ENCODE measurements at regions not wholly inside any gene's neighbourhood (a gene's known extent, or its start where the extent isn't known, plus 50 kb on each side); places are given as distances from the start of the nearest gene placed in this dataset.

DNA sequence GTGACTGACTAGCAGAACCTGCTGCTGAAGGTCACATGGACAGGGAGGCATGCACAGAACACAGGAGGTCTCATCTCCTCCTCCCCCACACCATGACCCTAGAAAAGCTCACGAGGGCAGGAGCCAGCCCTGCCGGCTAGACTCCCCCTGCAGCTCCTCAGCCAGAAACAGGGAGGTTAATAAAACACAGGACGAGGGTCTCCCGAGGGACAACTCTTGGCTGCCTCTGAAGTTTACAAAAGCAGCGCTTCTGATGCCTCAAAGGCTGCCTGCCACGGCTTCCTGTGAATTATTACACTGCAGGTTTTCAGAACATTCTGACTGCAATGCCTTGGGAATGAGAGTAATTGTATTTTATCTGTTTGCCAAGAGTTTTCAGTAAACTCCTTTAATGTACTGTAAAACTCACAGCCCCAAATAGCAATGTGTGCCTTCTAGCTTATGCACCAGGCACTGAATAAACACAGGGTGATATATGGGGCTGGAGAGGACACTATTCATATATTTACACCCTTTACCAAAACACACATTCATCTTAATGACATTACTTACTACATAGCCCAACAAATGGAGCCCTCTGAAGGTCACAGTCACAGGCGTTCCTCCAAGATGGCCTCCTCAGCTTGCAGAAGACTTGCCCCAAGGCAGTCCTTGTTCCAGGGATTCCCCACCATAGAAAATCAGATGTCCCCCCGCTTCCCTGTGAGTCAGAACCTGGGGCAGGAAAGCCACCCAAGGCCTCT, 83.7 kb downstream of the C5orf15 start:
- DNase-seq (ENCODE audit: missing footprints) (no peak), ATAC-seq (no peak)
- intact Hi-C loops (cut with DNase I): no loop called here

DNA sequence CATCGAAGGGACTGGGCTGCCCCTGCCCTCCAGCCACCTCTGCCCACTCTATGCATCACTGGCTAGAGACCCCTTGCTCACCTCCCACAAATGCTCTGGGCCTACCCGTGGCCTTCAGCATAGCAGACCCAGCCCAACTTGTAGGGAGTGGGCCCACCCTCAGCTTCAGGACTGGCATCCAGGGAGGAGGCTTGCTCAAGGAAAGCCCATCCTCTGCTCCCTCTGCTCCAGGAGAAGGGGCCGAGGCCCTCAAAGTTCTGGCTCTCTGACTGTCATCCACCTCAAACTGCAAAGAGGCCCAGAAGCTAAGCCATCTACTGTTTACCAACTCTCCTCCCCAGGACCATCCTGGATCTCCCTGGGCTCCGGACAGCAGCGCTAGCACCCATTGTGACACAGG, 84.5 kb downstream of the C5orf15 start:
- no peak for DNase-seq (ENCODE audit: missing footprints)
- intact Hi-C loops (cut with DNase I): no loop called here
- ATAC-seq: no peak

DNA sequence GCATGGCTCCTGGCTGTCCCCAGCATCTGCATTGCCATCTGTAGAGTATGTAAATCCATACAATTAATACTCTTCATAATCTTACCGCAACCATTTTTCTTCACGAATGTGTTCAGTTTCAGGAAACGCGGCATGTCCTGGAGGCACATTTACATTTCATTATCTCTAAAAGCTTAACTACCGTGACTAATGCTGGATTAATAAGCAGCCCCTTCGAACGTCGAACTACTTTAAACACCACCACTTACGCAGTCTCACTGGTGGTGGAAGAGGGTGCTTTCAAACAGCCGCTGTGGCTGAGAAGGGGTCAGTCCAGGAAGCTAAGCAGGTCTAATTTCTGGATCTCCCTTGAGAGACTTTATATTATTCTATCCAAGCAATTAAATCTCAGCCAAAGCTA, 85.6 kb downstream of the C5orf15 start:
- ATAC-seq: no peak

DNA sequence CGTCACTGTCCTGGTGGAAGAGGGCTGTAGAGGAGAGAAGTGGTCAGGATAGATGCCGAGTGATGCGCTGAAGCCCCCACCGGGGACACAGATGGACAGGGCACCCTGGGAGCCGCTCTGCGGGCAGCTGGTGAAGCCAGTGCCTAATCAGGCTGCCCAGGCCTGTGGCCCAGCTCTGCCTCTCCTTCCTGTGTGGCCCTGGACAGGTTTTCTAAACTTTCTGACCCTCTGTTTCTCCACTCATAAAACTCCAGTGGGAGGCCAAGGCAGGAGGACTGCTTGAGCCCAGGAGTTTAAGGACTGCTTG, 86.1 kb downstream of the C5orf15 start:
- no peak for DNase-seq (ENCODE audit: missing footprints)
- ATAC-seq: no peak
- intact Hi-C loops (cut with DNase I): no loop called here

More for the DNA sequence above, 85.6 kb downstream of the C5orf15 start:
- DNase-seq (ENCODE audit: missing footprints): no peak
- intact Hi-C loops (cut with DNase I): no loop called here

DNA sequence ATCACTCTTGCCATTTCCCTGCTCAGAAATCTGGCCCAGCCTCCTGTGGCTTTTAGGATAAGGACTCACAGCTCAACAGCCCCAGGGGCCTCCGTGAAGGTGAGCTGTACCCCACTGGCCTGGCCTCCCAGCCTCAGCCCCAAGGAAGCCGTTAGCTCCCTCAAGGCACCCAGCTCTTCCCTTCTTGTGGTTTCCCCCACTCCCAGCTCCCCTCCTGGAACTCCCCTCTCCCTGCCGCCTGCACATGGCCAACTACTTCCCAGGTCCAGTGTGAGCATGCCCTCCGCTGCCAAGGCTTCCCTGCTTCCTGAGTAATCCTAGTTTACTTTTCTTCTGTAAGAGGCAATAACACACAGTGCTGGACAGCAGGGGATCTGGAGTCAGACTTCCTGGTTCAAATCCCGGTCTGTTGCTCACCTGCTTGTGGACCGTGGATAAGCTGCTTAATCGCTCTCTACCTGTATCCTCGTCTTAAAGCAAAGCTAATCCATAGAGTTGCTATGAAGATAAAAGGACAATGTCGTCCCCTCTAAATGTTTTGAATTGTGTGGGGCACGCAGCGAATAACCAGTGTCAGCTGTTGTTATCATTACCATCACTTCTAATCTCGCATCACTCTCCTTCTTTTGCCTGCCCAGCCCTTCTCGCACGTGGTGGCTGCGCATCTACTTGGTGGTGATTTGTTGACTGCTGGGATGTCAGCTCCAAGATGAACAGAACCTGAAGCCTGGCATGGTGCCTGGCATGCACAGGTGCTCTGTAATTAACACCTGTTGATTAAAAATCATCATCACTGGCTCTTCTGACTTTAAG, 86.6 kb downstream of the C5orf15 start:
- intact Hi-C loops (cut with DNase I): no loop called here
- DNase-seq (ENCODE audit: missing footprints) (no peak), ATAC-seq (no peak)

DNA sequence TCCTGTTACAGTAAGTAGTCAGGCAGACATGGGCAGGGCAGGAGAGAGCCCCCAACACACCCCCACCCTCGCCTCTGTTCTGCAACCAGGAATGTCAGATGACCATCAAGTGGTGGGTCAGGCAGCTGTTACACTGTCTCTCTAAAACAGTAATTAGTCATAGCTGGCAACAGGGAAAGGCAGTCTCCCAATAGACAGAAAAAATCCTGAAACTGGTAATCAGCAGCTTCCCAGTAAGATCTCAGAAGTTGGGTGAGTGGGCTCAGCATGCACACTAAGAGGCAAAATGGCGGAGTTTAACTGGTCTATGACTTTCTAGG, 90.2 kb downstream of the C5orf15 start:
- ATAC-seq: no peak
- intact Hi-C loops (cut with DNase I): loop anchor here (10.0 kb wide), 2 partner anchors 323 to 763 kb away; no protein-coding TSS in a partner anchor
- no peak for DNase-seq (ENCODE audit: missing footprints)

DNA sequence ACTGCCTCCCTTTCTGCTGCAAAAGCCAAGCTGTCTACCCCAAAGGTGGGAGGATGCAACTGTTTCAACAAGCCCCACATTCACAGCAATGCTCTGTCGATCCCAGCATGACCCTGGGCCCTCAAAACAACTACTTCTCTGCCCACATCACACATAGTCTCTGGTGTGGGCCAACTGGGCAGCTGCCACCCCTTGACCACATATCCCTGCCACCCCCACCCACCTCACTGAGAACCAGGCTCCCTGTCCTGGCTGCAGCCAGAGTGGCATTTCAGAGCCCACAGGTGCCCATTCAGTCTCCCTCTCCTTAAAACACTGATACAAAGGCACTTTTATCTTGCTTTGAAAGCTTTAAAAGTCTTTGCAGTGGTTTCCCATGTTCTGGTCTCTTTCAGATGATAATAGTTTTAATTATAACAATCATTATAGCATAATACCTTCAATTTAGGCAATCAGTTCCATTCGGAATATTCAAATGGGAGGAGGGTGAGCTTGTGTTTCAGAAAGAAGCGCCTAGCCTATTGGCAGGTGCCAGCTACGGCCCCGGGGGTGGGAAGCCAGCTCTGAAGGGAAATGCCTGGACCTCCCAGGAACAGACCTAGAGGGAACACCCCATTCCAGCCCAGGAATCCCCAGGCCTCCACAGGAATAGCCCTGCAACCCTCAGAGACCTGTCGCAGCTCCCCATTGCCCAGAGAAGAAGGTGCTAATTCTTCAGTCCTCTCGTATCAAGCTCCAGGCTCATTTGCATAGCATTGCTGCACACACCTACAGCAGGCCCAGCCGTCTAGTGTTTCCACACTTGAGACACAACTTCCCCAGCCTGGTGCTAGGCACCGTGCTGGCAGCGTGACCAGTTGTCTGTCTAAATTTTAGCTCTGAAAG, 90.8 kb downstream of the C5orf15 start:
- ATAC-seq (no peak), DNase-seq (ENCODE audit: missing footprints) (no peak)
- intact Hi-C loops (cut with DNase I): loop anchor here (10.0 kb wide), 2 partner anchors 323 to 763 kb away; no protein-coding TSS in a partner anchor

DNA sequence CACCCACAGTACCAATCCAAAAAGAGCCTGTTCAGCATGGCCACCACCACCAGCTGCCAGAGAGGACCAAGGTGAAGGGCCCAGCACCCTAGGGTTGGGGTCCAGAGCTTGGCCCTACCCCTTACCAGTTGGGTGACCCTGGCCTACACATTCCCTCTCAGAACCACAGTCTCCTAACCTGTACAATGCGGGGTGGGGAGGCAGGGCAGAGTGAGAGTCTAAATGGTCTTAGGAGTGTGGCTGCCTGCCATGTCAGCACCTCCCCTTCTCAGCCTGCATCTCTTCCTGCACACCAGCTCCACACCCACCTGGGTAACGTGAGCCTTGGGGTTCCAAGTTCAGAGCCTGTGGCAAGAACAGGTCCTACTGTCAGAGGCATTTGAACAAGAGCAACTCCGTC, 92.2 kb downstream of the C5orf15 start:
- no peak for ATAC-seq
- DNase-seq (ENCODE audit: missing footprints): no peak
- intact Hi-C loops (cut with DNase I): loop anchor here (10.0 kb wide), 2 partner anchors 321 to 761 kb away; no protein-coding TSS in a partner anchor

DNA sequence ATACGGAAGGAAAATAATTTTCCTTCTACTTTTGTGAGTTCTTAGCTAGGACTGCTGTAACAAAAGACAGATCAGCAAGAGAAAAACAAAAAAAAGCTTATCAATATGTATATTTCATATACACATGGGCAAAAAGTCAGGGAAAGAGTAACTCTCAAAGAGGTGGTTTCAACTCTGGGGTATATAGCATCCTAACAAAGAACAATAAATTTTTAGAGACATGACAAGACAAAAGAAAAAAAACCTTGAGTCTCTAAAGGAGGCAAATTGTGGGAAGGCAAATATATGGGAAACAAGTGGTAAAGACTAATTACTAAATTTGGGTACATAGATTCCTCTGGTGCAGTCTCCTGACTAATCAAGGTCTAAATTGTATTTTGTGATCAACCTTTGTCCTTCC, 93.2 kb downstream of the C5orf15 start:
- intact Hi-C loops (cut with DNase I): loop anchor here (10.0 kb wide), 2 partner anchors 320 to 760 kb away; no protein-coding TSS in a partner anchor
- ATAC-seq (no peak), DNase-seq (ENCODE audit: missing footprints) (no peak)

DNA sequence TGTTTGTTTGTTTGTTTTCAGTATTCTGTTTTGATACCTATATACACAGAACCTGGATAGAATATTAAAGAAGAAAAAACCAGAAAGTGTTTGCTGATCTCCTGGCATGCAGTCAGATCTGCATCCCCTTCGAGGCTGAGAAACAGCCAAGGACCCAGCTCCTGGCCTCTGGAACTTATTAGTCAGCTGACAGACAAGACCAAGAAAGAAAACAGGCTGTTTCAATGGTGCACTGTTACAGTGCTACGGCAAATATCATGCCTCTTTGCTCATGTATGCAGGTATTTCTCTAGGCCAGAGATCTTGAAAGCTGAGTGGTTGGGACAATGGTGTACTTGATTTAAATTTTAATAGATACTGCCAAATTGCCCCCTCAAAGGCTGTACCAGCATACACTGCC, 95.0 kb downstream of the C5orf15 start:
- ATAC-seq (no peak), DNase-seq (ENCODE audit: missing footprints) (no peak)
- intact Hi-C loops (cut with DNase I): loop anchor here (10.0 kb wide), 2 partner anchors 319 to 759 kb away; no protein-coding TSS in a partner anchor

DNA sequence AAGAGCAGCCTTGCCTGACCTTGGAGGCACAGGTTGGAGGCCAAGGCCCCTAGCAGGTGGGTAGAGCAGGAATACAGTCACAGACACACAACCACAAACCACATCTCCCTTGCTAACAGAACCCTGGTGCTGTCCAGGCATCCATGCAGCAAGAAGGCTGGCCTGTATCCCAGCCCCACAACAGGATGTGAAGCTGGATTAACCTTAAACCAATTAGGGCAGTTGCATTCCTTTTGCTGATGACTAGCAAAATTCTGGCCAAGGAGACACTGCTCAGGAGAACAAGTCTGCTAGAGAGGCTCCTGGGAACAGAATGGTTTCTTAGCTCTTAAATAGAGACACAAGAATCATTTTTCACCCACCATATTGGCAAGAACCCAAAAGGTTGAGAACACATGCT, 97.8 kb downstream of the C5orf15 start:
- intact Hi-C loops (cut with DNase I): loop anchor here (10.0 kb wide), 2 partner anchors 316 to 756 kb away; no protein-coding TSS in a partner anchor
- ATAC-seq: no peak
- DNase-seq (ENCODE audit: missing footprints): no peak

DNA sequence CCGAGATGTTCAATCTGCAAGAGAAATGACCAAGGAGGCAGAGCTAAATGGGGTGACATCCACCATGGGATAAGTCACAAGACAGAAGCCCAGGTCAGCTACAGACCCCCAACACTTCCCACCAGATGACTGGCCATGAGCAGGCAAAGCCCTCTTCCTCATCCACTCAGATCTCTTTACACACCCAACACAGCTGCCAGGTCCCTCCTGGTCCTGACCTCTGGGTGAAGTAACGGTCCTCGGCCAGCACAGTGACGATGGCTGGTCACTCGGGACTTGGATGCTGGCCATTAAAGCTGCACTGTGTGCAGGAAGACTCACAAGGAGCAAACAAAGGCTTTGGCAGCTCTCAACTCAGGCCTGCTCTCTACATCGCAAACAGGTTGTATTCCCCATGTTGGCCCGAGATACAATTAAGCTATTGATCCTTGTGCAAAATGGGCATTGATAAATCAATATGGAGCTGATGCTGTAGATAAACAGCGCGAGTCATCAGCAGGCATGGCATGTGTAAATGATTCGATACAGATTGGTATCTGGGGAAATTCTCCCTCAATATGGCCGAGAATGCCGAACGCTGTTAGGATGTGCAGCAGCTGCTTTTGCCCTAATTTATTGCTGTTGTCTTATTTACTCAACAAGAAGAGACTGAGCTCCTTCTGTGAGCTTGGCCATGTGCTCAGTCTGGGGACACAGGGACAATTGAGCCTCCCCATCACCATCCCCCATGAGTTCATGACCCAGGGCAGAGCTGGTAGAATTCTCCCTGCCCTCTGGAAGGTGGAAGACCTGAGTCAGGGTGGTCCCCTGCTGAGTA, 98.7 kb downstream of the C5orf15 start:
- ATAC-seq (peak; percentile 67), DNase-seq (ENCODE audit: missing footprints) (no peak)
- intact Hi-C loops (cut with DNase I): loop anchor here (1.0 to 10.0 kb wide), 5 partner anchors 96 to 755 kb away; no protein-coding TSS in a partner anchor

DNA sequence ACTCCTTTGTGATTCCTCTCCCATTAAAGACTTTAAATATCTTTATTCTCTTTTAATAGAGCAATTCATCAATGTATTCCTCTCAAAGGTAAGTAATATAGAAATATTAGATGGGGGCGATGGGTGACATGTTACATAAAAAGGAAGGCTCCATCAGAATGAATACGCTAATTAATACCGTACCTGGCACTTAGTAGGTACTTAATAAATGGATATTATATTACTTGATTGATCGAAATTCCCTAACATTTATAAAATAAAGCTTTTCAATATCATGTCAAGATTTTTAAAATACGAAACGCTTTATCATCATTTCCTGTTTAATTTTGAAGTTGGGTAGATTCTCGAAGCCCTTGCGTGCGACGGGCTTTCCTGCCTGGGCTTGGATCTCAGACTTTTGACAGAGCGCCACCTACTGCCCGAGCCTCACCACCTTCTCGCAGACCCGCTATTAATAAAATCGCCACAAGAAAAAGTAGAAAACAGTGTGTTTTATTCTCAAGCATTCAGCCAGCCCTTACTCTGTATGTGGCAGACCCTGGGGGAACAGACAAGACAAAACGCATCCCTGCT, 99.4 kb downstream of the C5orf15 start:
- peak; percentile 81 for DNase-seq (ENCODE audit: missing footprints)
- intact Hi-C loops (cut with DNase I): loop anchor here (1.0 to 5.0 kb wide), 3 partner anchors 96 to 447 kb away; no protein-coding TSS in a partner anchor
- ATAC-seq: peak; percentile 56

DNA sequence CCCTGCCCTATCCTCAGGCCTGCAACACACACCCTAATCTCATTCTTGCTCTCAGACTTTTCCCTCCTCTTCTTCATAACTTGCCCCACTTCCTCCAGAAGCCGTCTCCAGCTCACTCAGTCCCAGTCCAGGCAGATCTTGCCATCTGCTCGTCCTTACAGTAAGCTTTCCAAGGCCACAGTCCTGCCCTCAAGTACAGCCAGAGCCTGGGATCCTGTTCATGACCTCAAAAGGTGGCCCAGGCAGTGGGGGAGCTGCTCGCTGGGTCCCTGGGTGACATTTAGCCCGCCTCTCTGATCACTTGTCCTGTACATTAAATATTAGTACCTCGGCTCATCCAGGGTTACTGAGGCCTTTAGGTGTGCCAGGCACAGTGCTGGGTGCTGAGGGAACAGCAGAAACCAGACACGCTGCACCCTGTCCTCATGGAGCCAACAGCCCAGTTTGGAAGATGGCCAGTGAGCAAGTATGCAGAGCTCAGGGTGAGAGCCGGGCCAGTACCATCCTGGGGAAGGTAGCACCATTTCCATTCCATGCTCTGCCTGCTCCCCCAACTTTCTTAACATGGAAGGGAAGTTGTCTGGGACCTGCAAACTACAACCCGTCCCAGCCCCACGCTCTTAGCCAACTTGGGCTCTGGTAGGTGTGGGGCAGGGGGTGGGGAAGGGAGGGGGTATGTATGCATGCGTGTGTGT, 100.4 kb downstream of the C5orf15 start:
- ATAC-seq: no peak
- no peak for DNase-seq (ENCODE audit: missing footprints)
- intact Hi-C loops (cut with DNase I): loop anchor here (2.0 to 5.0 kb wide), 2 partner anchors 113 to 446 kb away; no protein-coding TSS in a partner anchor

DNA sequence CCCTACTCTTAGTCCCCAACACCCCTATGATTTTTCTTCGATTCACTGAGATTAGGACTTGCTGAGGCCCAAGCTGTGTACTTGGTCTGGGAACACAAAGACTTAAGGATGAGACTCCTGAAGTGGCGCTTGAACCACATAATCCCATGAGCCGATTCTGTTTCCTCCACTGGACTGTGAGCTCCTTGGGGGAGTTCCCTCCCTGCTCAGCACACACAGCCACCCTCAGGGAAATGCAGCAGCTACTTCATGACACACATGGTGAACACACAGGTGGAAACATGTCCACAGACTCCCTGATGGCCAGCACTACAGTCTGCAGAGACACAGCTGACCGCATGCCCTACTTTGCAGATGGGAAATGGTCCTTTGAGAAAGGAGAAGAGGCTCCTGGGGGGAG, 101.1 kb downstream of the C5orf15 start:
- intact Hi-C loops (cut with DNase I): loop anchor here (5.0 kb wide), 1 partner anchor 445 kb away; no protein-coding TSS in a partner anchor
- DNase-seq (ENCODE audit: missing footprints): no peak
- ATAC-seq: no peak

DNA sequence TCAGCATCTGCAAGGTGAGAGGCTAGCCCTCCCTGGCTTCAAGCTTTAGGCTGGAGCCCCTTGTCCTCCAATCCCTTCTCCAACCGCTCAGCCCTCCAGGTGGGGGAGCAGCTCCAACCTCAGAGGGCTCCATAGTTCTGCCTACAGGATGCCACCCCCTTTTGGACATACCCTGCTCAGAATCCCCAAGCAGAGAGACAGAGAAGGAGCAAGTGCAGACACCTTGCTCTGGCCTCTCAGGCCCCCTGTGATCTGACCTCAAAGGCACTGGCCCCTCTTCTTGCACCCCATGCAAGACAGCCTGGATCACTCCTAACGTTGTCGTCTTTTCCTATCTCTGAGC, 101.6 kb downstream of the C5orf15 start:
- intact Hi-C loops (cut with DNase I): loop anchor here (5.0 kb wide), 1 partner anchor 445 kb away; no protein-coding TSS in a partner anchor

More for the DNA sequence above, 101.6 kb downstream of the C5orf15 start:
- no peak for DNase-seq (ENCODE audit: missing footprints)
- no peak for ATAC-seq

Measured in Right ventricle myocardium inferior (tissue), 1 donor.